GM23338 (cell line): ENCODE measurements at regions not wholly inside any gene's neighbourhood (a gene's known extent, or its start where the extent isn't known, plus 50 kb on each side); places are given as distances from the start of the nearest gene placed in this dataset.

Source experiments
- ATAC-seq: fragments of 200-7000 bp; cut with Tn5 transposase; 3 replicates; pipeline ENCODE4 v1.9.1; 2020
- DNase-seq: peaks from one replicate; pipeline ENCODE4 v3.0.0-alpha.2; 2015; ENCODE audit warnings: low spot score
- H2AFZ ChIP-seq: fragments of 200-600 bp; sonication (generic); 2 replicates; pipeline ENCODE4 v1.8.0; 2016; ENCODE audit warnings: antibody characterized with exemption, mild to moderate bottlenecking, moderate library complexity
- H3F3A ChIP-seq: fragments of 200-600 bp; sonication (generic); replicated peaks from 2 replicates; pipeline ENCODE4 v1.8.0; 2017; ENCODE audit warnings: antibody characterized with exemption, mixed run types, low read depth
- H3K27ac ChIP-seq: fragments of 200-600 bp; sonication (generic); 2 replicates; pipeline ENCODE4 v1.6.1; 2016; ENCODE audit warnings: low read depth
- H3K27me3 ChIP-seq: fragments of 200-600 bp; sonication (generic); 2 replicates; pipeline ENCODE4 v1.8.0; 2016; ENCODE audit warnings: mild to moderate bottlenecking, mixed run types, moderate library complexity; ENCODE audit not compliant: insufficient read depth
- H3K36me3 ChIP-seq: fragments of 200-600 bp; sonication (generic); 2 replicates; pipeline ENCODE4 v1.8.0; 2016; ENCODE audit warnings: mild to moderate bottlenecking; ENCODE audit not compliant: insufficient read depth
- H3K4me1 ChIP-seq: fragments of 200-600 bp; sonication (generic); 2 replicates; pipeline ENCODE4 v1.8.0; 2016; ENCODE audit warnings: mild to moderate bottlenecking, moderate library complexity; ENCODE audit not compliant: insufficient read depth
- H3K4me2 ChIP-seq: fragments of 200-600 bp; sonication (generic); 2 replicates; pipeline ENCODE4 v1.7.1; 2017; ENCODE audit warnings: mixed run types
- H3K4me3 ChIP-seq: fragments of 200-600 bp; sonication (generic); 2 replicates; pipeline ENCODE4 v1.6.1; 2016; ENCODE audit warnings: mixed run types
- H3K79me2 ChIP-seq: fragments of 200-600 bp; sonication (generic); replicated peaks from 2 replicates; pipeline ENCODE4 v1.8.0; 2017; ENCODE audit warnings: mild to moderate bottlenecking; ENCODE audit not compliant: insufficient read depth
- H3K9me2 ChIP-seq: fragments of 200-600 bp; sonication (generic); 2 replicates; pipeline ENCODE4 v1.8.0; 2017; ENCODE audit not compliant: insufficient read depth
- H4K20me1 ChIP-seq: fragments of 200-600 bp; sonication (generic); replicated peaks from 2 replicates; pipeline ENCODE4 v1.8.0; 2017; ENCODE audit warnings: mild to moderate bottlenecking; ENCODE audit not compliant: insufficient read depth
- H3K27ac Mint-ChIP-seq: 2 replicates; pipeline ENCODE4 v1.8.0; 2020; ENCODE audit warnings: inconsistent platforms, mild to moderate bottlenecking, moderate library complexity, mixed read lengths
- H3K27me3 Mint-ChIP-seq: 3 replicates; pipeline ENCODE4 v1.8.0; 2022; ENCODE audit warnings: low read depth, mild to moderate bottlenecking, moderate library complexity, mixed read lengths, inconsistent platforms; ENCODE audit not compliant: insufficient read depth, poor library complexity
- H3K36me3 Mint-ChIP-seq: 3 replicates; pipeline ENCODE4 v1.8.0; 2021; ENCODE audit warnings: low read depth, mild to moderate bottlenecking, inconsistent platforms, moderate library complexity, mixed read lengths
- H3K4me1 Mint-ChIP-seq: 3 replicates; pipeline ENCODE4 v1.8.0; 2020; ENCODE audit warnings: mild to moderate bottlenecking, inconsistent platforms, mixed read lengths
- H3K4me3 Mint-ChIP-seq: 3 replicates; pipeline ENCODE4 v1.8.0; 2021; ENCODE audit warnings: moderate library complexity, mild to moderate bottlenecking, inconsistent platforms, mixed read lengths
- H3K9me3 Mint-ChIP-seq: 3 replicates; pipeline ENCODE4 v1.8.0; 2020; ENCODE audit warnings: moderate library complexity, mild to moderate bottlenecking, inconsistent platforms, mixed read lengths
- CREB1 ChIP-seq: fragments of 250-450 bp; sonication (Bioruptor Pico); IDR thresholded peaks from 2 replicates; pipeline ENCODE4 v1.5.0; 2020; ENCODE audit warnings: low read depth, mild to moderate bottlenecking, moderate library complexity
- CTCF ChIP-seq, 2 experiments: fragments of 200-600 bp in 1 of 2; sonication (generic) in 1 of 2; conservative IDR thresholded peaks; 2 replicates each; pipeline versions ENCODE4 v1.5.1 to v1.6.1; 2016 to 2017; ENCODE audit warnings: antibody characterized with exemption in 2 of 2, low read depth in 2 of 2, mild to moderate bottlenecking in 2 of 2, moderate library complexity in 1 of 2
- ETS1 ChIP-seq: IDR thresholded peaks from 2 replicates; pipeline ENCODE4 v1.6.1; 2016; ENCODE audit warnings: antibody characterized with exemption
- EZH2 ChIP-seq: fragments of 200-600 bp; sonication (generic); IDR thresholded peaks from one replicate; pipeline ENCODE4 v1.8.0; 2017; ENCODE audit warnings: antibody characterized with exemption, mild to moderate bottlenecking, low read depth; ENCODE audit not compliant: unreplicated experiment
- EZH2phosphoT487 ChIP-seq: fragments of 200-600 bp; sonication (generic); IDR thresholded peaks from one replicate; pipeline ENCODE4 v1.8.1; 2018; ENCODE audit warnings: antibody characterized with exemption; ENCODE audit not compliant: unreplicated experiment
- ZNF331 ChIP-seq: fragments of 250-450 bp; sonication (Bioruptor Pico); IDR thresholded peaks from 2 replicates; pipeline ENCODE4 v1.5.0; 2020; ENCODE audit warnings: low read depth, mild to moderate bottlenecking, moderate library complexity
- ZNF462 ChIP-seq: fragments of 250-450 bp; sonication (Bioruptor Pico); IDR thresholded peaks from 2 replicates; pipeline ENCODE4 v1.5.0; 2020; ENCODE audit warnings: mild to moderate bottlenecking, moderate library complexity

GRCh38 chr20:19095762-19096161 is 116.7 kb upstream of the SLC24A3 start:
- Histone ChIP-seq H2AFZ (peak overlapping the region; percentile 90), H3K9me2 (peaks cover 12% of the 10 kb centered on the region), H3K4me1 (peaks cover 13% of the 10 kb centered on the region), H4K20me1 (no peaks in the 10 kb centered on the region), H3K27ac (no peak overlapping the region), H3K4me3 (0 out of 2 replicates have a peak overlapping the region, but pooled peaks have one; percentile 13), H3K79me2 (no peaks in the 10 kb centered on the region), H3K4me2 (peak overlapping the region; percentile 70), H3F3A (no peaks in the 10 kb centered on the region), H3K27me3 (no peaks in the 10 kb centered on the region), H3K36me3 (no peaks in the 10 kb centered on the region)
- ATAC-seq (peak; percentile 91), DNase-seq (peak; percentile 75)
- TF ChIP-seq ZNF462 (peak; percentile 91), EZH2phosphoT487 (no peak), CREB1 (no peak), CTCF (conservative IDR thresholded peaks at IDR 0.05; ENCODE audit: low read depth in 2 of 2) (peak in 1 of 2 experiments; percentile 25; a peak in 1 of 4 replicates)
- no peaks in the 10 kb centered on the region for H3K36me3 Mint-ChIP-seq
- H3K27ac Mint-ChIP-seq: peak overlapping the region; percentile 94
- H3K4me3 Mint-ChIP-seq: no peak overlapping the region
- H3K27me3 Mint-ChIP-seq: peaks cover 3% of the 10 kb centered on the region
- H3K4me1 Mint-ChIP-seq: peaks cover 19% of the 10 kb centered on the region
- H3K9me3 Mint-ChIP-seq: no peaks in the 10 kb centered on the region; the same call in 2 of the 3 replicates

GRCh38 chr20:19096843-19097242 is 115.6 kb upstream of the SLC24A3 start:
- Mint-ChIP-seq H3K36me3 (no peaks in the 10 kb centered on the region), H3K27me3 (peaks cover 3% of the 10 kb centered on the region), H3K4me3 (no peak overlapping the region), H3K9me3 (no peaks in the 10 kb centered on the region), H3K27ac (peak overlapping the region; percentile 28), H3K4me1 (peaks cover 19% of the 10 kb centered on the region)
- Histone ChIP-seq H2AFZ (no peak overlapping the region), H3K79me2 (no peaks in the 10 kb centered on the region), H3K4me2 (no peak overlapping the region), H4K20me1 (no peaks in the 10 kb centered on the region), H3K27ac (no peak overlapping the region), H3F3A (no peaks in the 10 kb centered on the region), H3K9me2 (peaks cover 12% of the 10 kb centered on the region), H3K4me1 (peaks cover 13% of the 10 kb centered on the region), H3K36me3 (no peaks in the 10 kb centered on the region), H3K27me3 (no peaks in the 10 kb centered on the region), H3K4me3 (no peak overlapping the region)
- TF ChIP-seq ETS1: no peak
- no peak for TF ChIP-seq ZNF331 (CRISPR knock-in tag)
- no peak for TF ChIP-seq EZH2
- TF ChIP-seq CREB1: no peak
- TF ChIP-seq EZH2phosphoT487: no peak
- DNase-seq: no peak
- no peak for ATAC-seq
